ENCODE measurements at regions not wholly inside any gene's neighbourhood (a gene's known extent, or its start where the extent isn't known, plus 50 kb on each side); places are given as distances from the start of the nearest gene placed in this dataset.

- TF ChIP-seq POLR2A (IDR thresholded peaks at IDR 0.05) (no peak), CTCF (IDR thresholded peaks at IDR 0.05) (no peak)
These were observed 108.3 kb upstream of the LRATD1 start for GRCh38 chr2:14524041-14524802.

All from suprapubic skin (tissue), 3 donors.